ENCODE measurements at regions not wholly inside any gene's neighbourhood (a gene's known extent, or its start where the extent isn't known, plus 50 kb on each side); places are given as distances from the start of the nearest gene placed in this dataset.

GRCh38 chr11:114782650-114783310 is 104.5 kb downstream of the NXPE2 start:
- TF ChIP-seq CTCF (optimal IDR thresholded peaks at IDR 0.05 in 1 of 3, IDR thresholded peaks at IDR 0.05 in 1 of 3, conservative IDR thresholded peaks at IDR 0.05 in 1 of 3; ENCODE audit: extremely low read depth in 1 of 3, insufficient read depth in 2 of 3, low read length in 3 of 3), result no peak
- no peak for TF ChIP-seq EZH2 (IDR thresholded peaks at IDR 0.05; ENCODE audit: low read length)

All from keratinocyte (primary cell).